K562 (cell line): ENCODE measurements at regions not wholly inside any gene's neighbourhood (a gene's known extent, or its start where the extent isn't known, plus 50 kb on each side); places are given as distances from the start of the nearest gene placed in this dataset.

Experiments used
- CHCHD3 ChIP-seq: fragments of 250-450 bp; sonication (Bioruptor Pico); IDR thresholded peaks from 2 replicates; pipeline ENCODE4 v2.1.2; 2022; ENCODE audit warnings: mild to moderate bottlenecking
- CTCF ChIP-seq, 3 experiments: IDR thresholded peaks in 2 of 3; conservative IDR thresholded peaks in 1 of 3; 2 replicates each; pipeline ENCODE4 v1.5.1; 2011 to 2012; ENCODE audit warnings: low read length in 3 of 3, mild to moderate bottlenecking in 3 of 3, control low read depth in 2 of 3, improper control_type of control experiment in 1 of 3, inconsistent platforms in 1 of 3, low read depth in 1 of 3, mixed read lengths in 1 of 3, moderate library complexity in 1 of 3; ENCODE audit not compliant: insufficient read depth in 2 of 3
- EZH2 ChIP-seq: IDR thresholded peaks from 2 replicates; pipeline ENCODE4 v1.6.1; 2012; ENCODE audit warnings: low read depth, mild to moderate bottlenecking, inconsistent platforms, low read length, borderline replicate concordance
- MTA3 ChIP-seq: fragments of 450-650 bp; formaldehyde crosslinking; IDR thresholded peaks from 2 replicates; pipeline ENCODE4 v1.6.1; 2017; ENCODE audit warnings: mild to moderate bottlenecking, borderline replicate concordance
- NRF1 ChIP-seq, 2 experiments: fragments of 450-650 bp; IDR thresholded peaks in 1 of 2; conservative IDR thresholded peaks in 1 of 2; 2 replicates each; pipeline ENCODE4 v1.6.1; 2014; ENCODE audit warnings: mild to moderate bottlenecking in 2 of 2
- RCOR1 ChIP-seq, 2 experiments: IDR thresholded peaks; 2 replicates each; pipeline ENCODE4 v1.6.1; 2012; ENCODE audit warnings: low read depth in 2 of 2, low read length in 2 of 2, borderline replicate concordance in 1 of 2, improper control_type of control experiment in 1 of 2
- SP2 ChIP-seq: IDR thresholded peaks from 2 replicates; pipeline ENCODE4 v1.6.1; 2011; ENCODE audit warnings: mild to moderate bottlenecking, low read depth, low read length, moderate library complexity; ENCODE audit not compliant: poor library complexity, severe bottlenecking; ENCODE audit errors: extremely low read depth
- TF ChIP-seq, protein P1 (sequence below): sonication (generic); formaldehyde crosslinking; IDR thresholded peaks from 2 replicates; pipeline ENCODE4 v1.8.1; 2023; ENCODE audit warnings: mild to moderate bottlenecking, missing genetic modification reagents
- TF ChIP-seq, protein P2 (sequence below), 2 experiments: fragments of 450-650 bp in 1 of 2; sonication (generic) in 1 of 2; formaldehyde crosslinking in 1 of 2; IDR thresholded peaks in 1 of 2; conservative IDR thresholded peaks in 1 of 2; 2 replicates each; pipeline versions ENCODE4 v1.6.1 to v1.8.1; 2016 to 2023; ENCODE audit warnings: mild to moderate bottlenecking in 2 of 2, moderate library complexity in 2 of 2, inconsistent platforms in 1 of 2, missing genetic modification reagents in 1 of 2

- no peak for TF ChIP-seq MTA3
- TF ChIP-seq, protein P1, sequence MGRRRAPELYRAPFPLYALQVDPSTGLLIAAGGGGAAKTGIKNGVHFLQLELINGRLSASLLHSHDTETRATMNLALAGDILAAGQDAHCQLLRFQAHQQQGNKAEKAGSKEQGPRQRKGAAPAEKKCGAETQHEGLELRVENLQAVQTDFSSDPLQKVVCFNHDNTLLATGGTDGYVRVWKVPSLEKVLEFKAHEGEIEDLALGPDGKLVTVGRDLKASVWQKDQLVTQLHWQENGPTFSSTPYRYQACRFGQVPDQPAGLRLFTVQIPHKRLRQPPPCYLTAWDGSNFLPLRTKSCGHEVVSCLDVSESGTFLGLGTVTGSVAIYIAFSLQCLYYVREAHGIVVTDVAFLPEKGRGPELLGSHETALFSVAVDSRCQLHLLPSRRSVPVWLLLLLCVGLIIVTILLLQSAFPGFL: no peak
- TF ChIP-seq CTCF (IDR thresholded peaks at IDR 0.05 in 2 of 3, conservative IDR thresholded peaks at IDR 0.05 in 1 of 3; ENCODE audit: insufficient read depth in 2 of 3, low read depth in 1 of 3, low read length in 3 of 3): no peak
- no peak for TF ChIP-seq SP2
- TF ChIP-seq EZH2: no peak
- TF ChIP-seq NRF1 (conservative IDR thresholded peaks at IDR 0.05 in 1 of 2, IDR thresholded peaks at IDR 0.05 in 1 of 2): no peak
- TF ChIP-seq RCOR1 (IDR thresholded peaks at IDR 0.05; ENCODE audit: borderline replicate concordance in 1 of 2, low read depth in 2 of 2, low read length in 2 of 2): no peak
- TF ChIP-seq CHCHD3 (CRISPR knock-in tag): no peak
- TF ChIP-seq, protein P2, sequence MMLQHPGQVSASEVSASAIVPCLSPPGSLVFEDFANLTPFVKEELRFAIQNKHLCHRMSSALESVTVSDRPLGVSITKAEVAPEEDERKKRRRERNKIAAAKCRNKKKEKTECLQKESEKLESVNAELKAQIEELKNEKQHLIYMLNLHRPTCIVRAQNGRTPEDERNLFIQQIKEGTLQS (IDR thresholded peaks at IDR 0.05): no peak
- TF ChIP-seq, protein P2 (CRISPR knock-in tag; conservative IDR thresholded peaks at IDR 0.05): no peak
These were observed 733.5 kb downstream of the BRD1 start for GRCh38 chr22:49094151-49094550.
